Neural crest cell (in vitro differentiated cells): ENCODE measurements at regions not wholly inside any gene's neighbourhood (a gene's known extent, or its start where the extent isn't known, plus 50 kb on each side); places are given as distances from the start of the nearest gene placed in this dataset.

ENCODE experiments used
- DNase-seq: peaks from one replicate; pipeline ENCODE4 v3.0.0; 2021; ENCODE audit warnings: low read depth, mixed read lengths, low spot score
- H3K27ac Mint-ChIP-seq: one replicate; pipeline ENCODE4 v1.8.0; 2021; ENCODE audit warnings: mild to moderate bottlenecking, mixed read lengths; ENCODE audit not compliant: unreplicated experiment
- H3K27me3 Mint-ChIP-seq: 2 replicates; pipeline ENCODE4 v1.8.0; 2021; ENCODE audit warnings: low read depth, mild to moderate bottlenecking, mixed read lengths
- H3K36me3 Mint-ChIP-seq: 2 replicates; pipeline ENCODE4 v1.8.0; 2021; ENCODE audit warnings: low read depth, mild to moderate bottlenecking, mixed read lengths
- H3K4me1 Mint-ChIP-seq: 2 replicates; pipeline ENCODE4 v1.8.0; 2021; ENCODE audit warnings: mixed read lengths
- H3K4me3 Mint-ChIP-seq: one replicate; pipeline ENCODE4 v1.8.0; 2021; ENCODE audit warnings: mild to moderate bottlenecking, mixed read lengths
- H3K9me3 Mint-ChIP-seq: 2 replicates; pipeline ENCODE4 v1.8.0; 2021; ENCODE audit warnings: mixed read lengths
- TF ChIP-seq, protein P1 (sequence below): fragments of 200-600 bp; sonication (generic); conservative IDR thresholded peaks from 2 replicates; pipeline ENCODE4 v1.5.0; 2021; ENCODE audit warnings: antibody characterized with exemption, mild to moderate bottlenecking

DNA sequence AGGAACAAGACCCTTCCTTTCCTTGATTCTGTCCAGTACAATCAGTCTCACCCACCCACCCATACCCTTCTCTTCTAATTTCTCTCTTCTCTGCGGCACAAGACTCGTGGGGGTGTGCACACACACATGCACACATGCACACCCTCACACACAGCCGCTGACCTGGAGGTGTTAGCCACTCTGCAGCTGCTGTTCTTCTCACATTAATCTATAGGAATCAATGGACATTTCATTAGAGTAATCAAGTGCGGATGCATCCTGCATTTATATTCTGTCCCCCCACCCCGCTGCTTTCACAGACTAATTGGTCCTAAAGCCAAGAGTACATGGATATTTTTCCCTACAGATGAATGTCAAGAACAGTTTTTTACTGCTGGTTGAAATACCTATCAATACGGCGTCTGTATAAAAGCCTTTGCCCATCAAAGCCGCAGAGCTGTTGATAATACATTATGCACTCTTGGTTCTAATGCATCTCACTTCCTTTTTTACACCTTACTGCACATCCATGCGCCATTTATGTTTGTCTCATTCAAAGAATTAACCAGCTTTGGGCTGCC lies 186.5 kb upstream of the ONECUT1 start:
- no peaks in the 10 kb centered on the region for H3K27me3 Mint-ChIP-seq
- no peak for DNase-seq
- H3K4me1 Mint-ChIP-seq: peaks cover 21% of the 10 kb centered on the region
- TF ChIP-seq, protein P1, sequence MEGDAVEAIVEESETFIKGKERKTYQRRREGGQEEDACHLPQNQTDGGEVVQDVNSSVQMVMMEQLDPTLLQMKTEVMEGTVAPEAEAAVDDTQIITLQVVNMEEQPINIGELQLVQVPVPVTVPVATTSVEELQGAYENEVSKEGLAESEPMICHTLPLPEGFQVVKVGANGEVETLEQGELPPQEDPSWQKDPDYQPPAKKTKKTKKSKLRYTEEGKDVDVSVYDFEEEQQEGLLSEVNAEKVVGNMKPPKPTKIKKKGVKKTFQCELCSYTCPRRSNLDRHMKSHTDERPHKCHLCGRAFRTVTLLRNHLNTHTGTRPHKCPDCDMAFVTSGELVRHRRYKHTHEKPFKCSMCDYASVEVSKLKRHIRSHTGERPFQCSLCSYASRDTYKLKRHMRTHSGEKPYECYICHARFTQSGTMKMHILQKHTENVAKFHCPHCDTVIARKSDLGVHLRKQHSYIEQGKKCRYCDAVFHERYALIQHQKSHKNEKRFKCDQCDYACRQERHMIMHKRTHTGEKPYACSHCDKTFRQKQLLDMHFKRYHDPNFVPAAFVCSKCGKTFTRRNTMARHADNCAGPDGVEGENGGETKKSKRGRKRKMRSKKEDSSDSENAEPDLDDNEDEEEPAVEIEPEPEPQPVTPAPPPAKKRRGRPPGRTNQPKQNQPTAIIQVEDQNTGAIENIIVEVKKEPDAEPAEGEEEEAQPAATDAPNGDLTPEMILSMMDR: no peak
- H3K36me3 Mint-ChIP-seq: no peaks in the 10 kb centered on the region
- no peaks in the 10 kb centered on the region for H3K9me3 Mint-ChIP-seq
- H3K4me3 Mint-ChIP-seq: no peak overlapping the region
- no peak overlapping the region for H3K27ac Mint-ChIP-seq

DNA sequence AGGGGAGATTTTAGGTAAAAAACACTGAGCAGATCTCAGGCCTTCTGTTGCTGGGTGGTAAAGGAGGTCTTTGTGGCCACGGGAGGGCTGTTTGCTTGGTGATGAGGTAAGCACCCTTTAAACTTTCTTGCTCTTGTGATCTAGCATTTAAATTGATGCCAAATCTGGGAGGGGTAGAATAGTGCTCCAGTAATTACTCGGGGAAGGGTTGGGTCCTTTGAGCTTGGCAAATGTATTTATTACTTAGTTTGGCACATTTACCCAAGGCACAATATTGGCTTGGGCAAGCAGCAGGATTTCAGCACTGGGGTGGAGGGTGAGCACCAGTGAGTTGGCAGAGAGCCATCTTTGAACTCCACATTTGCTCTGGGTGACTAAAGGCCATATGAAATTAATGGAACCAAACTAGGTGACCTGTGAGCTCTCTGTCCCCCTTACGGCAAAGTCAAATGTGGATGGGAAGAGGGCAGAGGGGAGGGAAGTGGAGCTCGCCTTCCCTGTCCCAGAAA lies 185.9 kb upstream of the ONECUT1 start:
- no peak overlapping the region for H3K4me3 Mint-ChIP-seq
- peaks cover 21% of the 10 kb centered on the region for H3K4me1 Mint-ChIP-seq
- H3K9me3 Mint-ChIP-seq: no peaks in the 10 kb centered on the region
- no peaks in the 10 kb centered on the region for H3K36me3 Mint-ChIP-seq
- TF ChIP-seq, protein P1: no peak
- DNase-seq: no peak
- no peak overlapping the region for H3K27ac Mint-ChIP-seq
- H3K27me3 Mint-ChIP-seq: no peaks in the 10 kb centered on the region

DNA sequence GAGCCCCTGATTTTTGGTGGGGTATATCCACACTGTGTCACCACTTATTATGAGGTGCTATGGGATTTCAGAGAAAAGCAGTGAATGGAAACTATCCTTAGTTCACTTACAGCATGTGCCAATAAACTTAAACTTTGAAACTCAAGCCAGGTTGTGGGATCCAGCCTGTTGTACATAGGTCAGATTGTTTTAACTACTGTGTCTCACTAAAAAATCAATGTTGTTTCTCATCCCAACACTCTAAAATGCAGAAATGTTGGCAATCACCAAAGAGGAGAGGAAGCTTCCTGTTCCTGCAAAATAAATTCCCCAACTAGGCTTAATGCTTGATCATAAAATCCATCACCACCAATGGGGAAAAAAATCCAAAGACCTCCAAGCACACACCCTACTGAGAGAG lies 173.7 kb upstream of the ONECUT1 start:
- no peak overlapping the region for H3K4me3 Mint-ChIP-seq
- TF ChIP-seq, protein P1: no peak
- H3K36me3 Mint-ChIP-seq: no peaks in the 10 kb centered on the region
- peaks cover 3% of the 10 kb centered on the region for H3K27me3 Mint-ChIP-seq
- DNase-seq: no peak
- no peaks in the 10 kb centered on the region for H3K4me1 Mint-ChIP-seq
- no peaks in the 10 kb centered on the region for H3K9me3 Mint-ChIP-seq
- no peak overlapping the region for H3K27ac Mint-ChIP-seq

DNA sequence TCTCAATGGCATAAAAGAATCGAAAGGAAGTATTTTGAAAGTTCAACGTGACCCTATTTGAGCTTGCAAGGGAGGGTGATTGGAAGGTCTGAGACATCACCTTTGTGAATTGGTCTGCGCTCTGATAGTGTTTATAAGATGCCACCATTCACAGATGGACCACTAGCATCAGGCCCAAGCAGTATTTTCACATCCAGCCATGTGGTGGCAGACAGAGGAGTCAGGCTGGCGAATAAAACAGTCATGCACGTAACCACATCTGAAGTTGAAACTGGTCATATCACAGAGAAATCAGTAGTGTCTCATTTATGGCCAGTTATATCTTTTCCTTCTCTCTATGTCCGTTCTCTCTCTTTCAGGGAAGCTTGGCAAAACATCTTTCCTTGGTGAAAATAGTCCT lies 170.1 kb upstream of the ONECUT1 start:
- no peaks in the 10 kb centered on the region for H3K4me1 Mint-ChIP-seq
- no peak overlapping the region for H3K27ac Mint-ChIP-seq

DNA sequence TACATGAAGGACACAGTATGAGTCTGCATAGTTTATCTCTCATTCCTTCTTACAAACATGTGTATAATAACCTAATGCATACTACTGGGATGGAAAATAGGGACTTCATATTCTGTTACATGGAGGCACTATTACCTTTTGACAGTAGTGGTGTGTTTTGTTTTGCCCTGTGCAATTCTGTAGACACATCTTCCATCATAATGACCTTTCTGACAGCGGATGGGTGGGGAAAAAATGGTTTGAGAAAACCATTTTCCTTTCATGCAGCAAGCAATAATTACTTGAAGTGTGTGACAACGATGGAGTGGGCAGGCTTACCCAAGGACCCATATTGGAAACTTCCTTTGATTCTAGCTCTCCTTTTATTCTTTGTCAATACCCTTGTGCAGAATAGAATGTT lies 153.6 kb upstream of the ONECUT1 start:
- TF ChIP-seq, protein P1: no peak
- Mint-ChIP-seq H3K36me3 (no peaks in the 10 kb centered on the region), H3K4me3 (no peak overlapping the region), H3K27ac (no peak overlapping the region), H3K9me3 (no peaks in the 10 kb centered on the region), H3K4me1 (no peaks in the 10 kb centered on the region), H3K27me3 (no peaks in the 10 kb centered on the region)
- DNase-seq: no peak

More for the DNA sequence above, 170.1 kb upstream of the ONECUT1 start:
- no peaks in the 10 kb centered on the region for H3K36me3 Mint-ChIP-seq
- no peak for DNase-seq
- TF ChIP-seq, protein P1: no peak
- no peak overlapping the region for H3K4me3 Mint-ChIP-seq
- H3K27me3 Mint-ChIP-seq: peaks cover 3% of the 10 kb centered on the region
- no peaks in the 10 kb centered on the region for H3K9me3 Mint-ChIP-seq
